ENCODE measurements at regions not wholly inside any gene's neighbourhood (a gene's known extent, or its start where the extent isn't known, plus 50 kb on each side); places are given as distances from the start of the nearest gene placed in this dataset.

DNA sequence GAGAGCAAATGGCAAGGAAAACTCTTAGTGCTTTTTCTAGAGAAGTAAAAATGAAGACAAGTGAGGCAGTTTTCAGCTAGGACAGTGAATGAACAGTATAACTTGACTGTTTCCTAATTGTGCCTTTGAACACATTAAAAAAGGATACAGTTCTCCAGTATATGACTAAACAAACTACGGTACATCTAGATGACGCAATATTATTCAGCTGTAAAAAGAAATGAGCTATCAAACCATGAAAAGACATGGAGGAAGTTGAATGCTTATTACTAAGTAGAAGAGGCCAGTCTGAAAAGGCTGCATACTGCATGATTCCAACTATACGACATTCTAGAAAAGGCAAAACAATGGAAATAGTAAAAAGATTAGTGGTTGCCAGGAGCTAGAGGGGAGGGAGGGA, 206.3 kb downstream of the SIPA1L2 start:
- Histone ChIP-seq H3K79me2 (ENCODE audit: control insufficient read depth, insufficient read depth, low read length) (no peaks in the 10 kb centered on the region), H3K9ac (ENCODE audit: control insufficient read depth, extremely low read depth, insufficient read depth, low read length) (no peak overlapping the region), H3K36me3 (ENCODE audit: control insufficient read depth in 2 of 2, extremely low read depth in 1 of 2, insufficient read depth in 2 of 2, low read length in 2 of 2) (no peaks in the 10 kb centered on the region), H3K9me3 (ENCODE audit: control insufficient read depth, low read depth, low read length) (no peaks in the 10 kb centered on the region), H3K27ac (ENCODE audit: control insufficient read depth, insufficient read depth, low read length) (no peak overlapping the region), H3K4me1 (ENCODE audit: control insufficient read depth, extremely low read depth, insufficient read depth, low read length) (peaks cover 14% of the 10 kb centered on the region), H4K20me1 (ENCODE audit: control insufficient read depth, extremely low read depth, insufficient read depth, low read length) (no peaks in the 10 kb centered on the region), H2AFZ (ENCODE audit: control insufficient read depth, low read length) (no peak overlapping the region), H3K4me2 (ENCODE audit: control insufficient read depth, extremely low read depth, insufficient read depth, low read depth, low read length) (no peak overlapping the region), H3K4me3 (ENCODE audit: control insufficient read depth in 2 of 3, extremely low read depth in 1 of 3, insufficient read depth in 2 of 3, low read depth in 1 of 3, low read length in 3 of 3) (no peak overlapping the region), H3K27me3 (ENCODE audit: control insufficient read depth, extremely low read depth, insufficient read depth, low read length) (no peaks in the 10 kb centered on the region), H3K9me1 (ENCODE audit: control insufficient read depth, extremely low read depth, insufficient read depth, low read length) (no peaks in the 10 kb centered on the region)
- DNase-seq (ENCODE audit: low read depth, low spot score) (no peak), FAIRE-seq (no peak)
- TF ChIP-seq EZH2 (IDR thresholded peaks at IDR 0.05; ENCODE audit: low read length): no peak
- TF ChIP-seq, protein P1, sequence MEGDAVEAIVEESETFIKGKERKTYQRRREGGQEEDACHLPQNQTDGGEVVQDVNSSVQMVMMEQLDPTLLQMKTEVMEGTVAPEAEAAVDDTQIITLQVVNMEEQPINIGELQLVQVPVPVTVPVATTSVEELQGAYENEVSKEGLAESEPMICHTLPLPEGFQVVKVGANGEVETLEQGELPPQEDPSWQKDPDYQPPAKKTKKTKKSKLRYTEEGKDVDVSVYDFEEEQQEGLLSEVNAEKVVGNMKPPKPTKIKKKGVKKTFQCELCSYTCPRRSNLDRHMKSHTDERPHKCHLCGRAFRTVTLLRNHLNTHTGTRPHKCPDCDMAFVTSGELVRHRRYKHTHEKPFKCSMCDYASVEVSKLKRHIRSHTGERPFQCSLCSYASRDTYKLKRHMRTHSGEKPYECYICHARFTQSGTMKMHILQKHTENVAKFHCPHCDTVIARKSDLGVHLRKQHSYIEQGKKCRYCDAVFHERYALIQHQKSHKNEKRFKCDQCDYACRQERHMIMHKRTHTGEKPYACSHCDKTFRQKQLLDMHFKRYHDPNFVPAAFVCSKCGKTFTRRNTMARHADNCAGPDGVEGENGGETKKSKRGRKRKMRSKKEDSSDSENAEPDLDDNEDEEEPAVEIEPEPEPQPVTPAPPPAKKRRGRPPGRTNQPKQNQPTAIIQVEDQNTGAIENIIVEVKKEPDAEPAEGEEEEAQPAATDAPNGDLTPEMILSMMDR (optimal IDR thresholded peaks at IDR 0.05 in 1 of 3, IDR thresholded peaks at IDR 0.05 in 1 of 3, conservative IDR thresholded peaks at IDR 0.05 in 1 of 3; ENCODE audit: extremely low read depth in 1 of 3, insufficient read depth in 2 of 3, low read length in 3 of 3): no peak
- dilution Hi-C loops (cut with MboI; ENCODE audit: extremely low pct_ligation_motif_present, low sequenced_read_pairs): no loop called here

DNA sequence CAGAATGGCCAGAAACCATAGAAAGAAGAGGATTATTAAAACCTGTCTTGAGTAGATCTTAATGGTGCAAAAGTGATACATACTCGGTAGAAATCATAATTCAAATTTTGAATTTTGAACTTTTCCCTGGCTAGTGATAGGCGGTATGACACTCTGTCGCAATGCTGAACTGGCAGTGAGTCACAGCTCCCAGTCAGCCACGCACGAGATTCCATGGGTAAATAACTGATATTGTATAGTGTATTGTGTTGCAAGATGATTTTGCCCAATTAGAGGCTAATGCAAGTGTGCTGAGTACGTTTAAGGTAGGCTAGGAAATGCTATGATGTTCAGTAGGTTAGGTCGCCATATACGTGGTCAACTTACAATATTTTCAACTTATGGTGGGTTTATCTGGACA, 207.0 kb downstream of the SIPA1L2 start:
- H3K79me2 ChIP-seq (ENCODE audit: control insufficient read depth, insufficient read depth, low read length): no peaks in the 10 kb centered on the region
- dilution Hi-C loops (cut with MboI; ENCODE audit: extremely low pct_ligation_motif_present, low sequenced_read_pairs): no loop called here
- TF ChIP-seq, protein P1 (optimal IDR thresholded peaks at IDR 0.05 in 1 of 3, IDR thresholded peaks at IDR 0.05 in 1 of 3, conservative IDR thresholded peaks at IDR 0.05 in 1 of 3; ENCODE audit: extremely low read depth in 1 of 3, insufficient read depth in 2 of 3, low read length in 3 of 3): no peak
- no peak for TF ChIP-seq EZH2 (IDR thresholded peaks at IDR 0.05; ENCODE audit: low read length)
- H2AFZ ChIP-seq (ENCODE audit: control insufficient read depth, low read length): no peak overlapping the region
- H4K20me1 ChIP-seq (ENCODE audit: control insufficient read depth, extremely low read depth, insufficient read depth, low read length): no peaks in the 10 kb centered on the region
- H3K27ac ChIP-seq (ENCODE audit: control insufficient read depth, insufficient read depth, low read length): peak overlapping the region; percentile 36
- FAIRE-seq (no peak), DNase-seq (ENCODE audit: low read depth, low spot score) (no peak)
- no peak overlapping the region for H3K4me2 ChIP-seq (ENCODE audit: control insufficient read depth, extremely low read depth, insufficient read depth, low read depth, low read length)
- H3K4me1 ChIP-seq (ENCODE audit: control insufficient read depth, extremely low read depth, insufficient read depth, low read length): peaks cover 14% of the 10 kb centered on the region
- no peak overlapping the region for H3K4me3 ChIP-seq (ENCODE audit: control insufficient read depth in 2 of 3, extremely low read depth in 1 of 3, insufficient read depth in 2 of 3, low read depth in 1 of 3, low read length in 3 of 3)
- no peaks in the 10 kb centered on the region for H3K9me3 ChIP-seq (ENCODE audit: control insufficient read depth, low read depth, low read length)
- H3K36me3 ChIP-seq (ENCODE audit: control insufficient read depth in 2 of 2, extremely low read depth in 1 of 2, insufficient read depth in 2 of 2, low read length in 2 of 2): no peaks in the 10 kb centered on the region
- no peaks in the 10 kb centered on the region for H3K9me1 ChIP-seq (ENCODE audit: control insufficient read depth, extremely low read depth, insufficient read depth, low read length)
- H3K27me3 ChIP-seq (ENCODE audit: control insufficient read depth, extremely low read depth, insufficient read depth, low read length): no peaks in the 10 kb centered on the region
- no peak overlapping the region for H3K9ac ChIP-seq (ENCODE audit: control insufficient read depth, extremely low read depth, insufficient read depth, low read length)

Measured in keratinocyte (primary cell).